Uterus (tissue), 2 donors: ENCODE measurements at regions not wholly inside any gene's neighbourhood (a gene's known extent, or its start where the extent isn't known, plus 50 kb on each side); places are given as distances from the start of the nearest gene placed in this dataset.

Experiments used
- CTCF ChIP-seq, 4 experiments: fragments of 200-600 bp in 2 of 4; fragments of 450-650 bp in 2 of 4; sonication (generic) in 2 of 4; IDR thresholded peaks; one replicate each; pipeline ENCODE4 v1.5.1; 2016 to 2019; ENCODE audit warnings: antibody characterized with exemption in 4 of 4, mild to moderate bottlenecking in 2 of 4, moderate library complexity in 1 of 4
- POLR2A ChIP-seq, 2 donors: fragments of 450-650 bp; IDR thresholded peaks; one replicate each; pipeline ENCODE4 v1.6.1; 2016; ENCODE audit warnings: antibody characterized with exemption in 2 of 2, mild to moderate bottlenecking in 1 of 2, moderate library complexity in 1 of 2

GRCh38 chr17:13940858-13941665 lies 128.2 kb upstream of the COX10 start:
- no peak for TF ChIP-seq CTCF (IDR thresholded peaks at IDR 0.05)
- TF ChIP-seq POLR2A (IDR thresholded peaks at IDR 0.05), result no peak
